SK-N-SH (cell line): ENCODE measurements at regions not wholly inside any gene's neighbourhood (a gene's known extent, or its start where the extent isn't known, plus 50 kb on each side); places are given as distances from the start of the nearest gene placed in this dataset.

Experiments
- CTCF ChIA-PET: fragments of 300-600, 350-600 bp; formaldehyde crosslinking; extraction: SDS; loops from one replicate; lab custom pipeline; 2021; lab: Yijun Ruan, JAX
- POLR2A ChIA-PET: fragments of 350-600 bp; sonication (Branson Sonifier 250); formaldehyde crosslinking; extraction: SDS; loops from one replicate; lab custom pipeline; 2020; ENCODE audit warnings: antibody characterized with exemption, inconsistent platforms; lab: Yijun Ruan, JAX
- DNase-seq: peaks from one replicate; pipeline ENCODE4 v3.0.0; 2012
- H2AFZ ChIP-seq: fragments of 200-600 bp; sonication (generic); 2 replicates; pipeline ENCODE4 v1.8.1; 2016; ENCODE audit warnings: antibody characterized with exemption, mild to moderate bottlenecking, low read depth
- H3F3A ChIP-seq: fragments of 200-600 bp; sonication (generic); replicated peaks from 2 replicates; pipeline ENCODE3; 2016; ENCODE audit warnings: antibody characterized with exemption, mild to moderate bottlenecking; ENCODE audit not compliant: insufficient read depth
- H3K27ac ChIP-seq, 2 experiments: fragments of 200-500 bp in 1 of 2; fragments of 200-600 bp in 1 of 2; sonication (Bioruptor generic) in 1 of 2; sonication (generic), shearing (Covaris generic) in 1 of 2; 2 replicates each; pipeline versions ENCODE4 v1.5.1 to v1.6.1; 2014 to 2016; ENCODE audit warnings: low read depth in 2 of 2, inconsistent platforms in 1 of 2, low read length in 1 of 2, mild to moderate bottlenecking in 1 of 2, mixed read lengths in 1 of 2
- H3K27me3 ChIP-seq: fragments of 200-600 bp; sonication (generic), shearing (Covaris generic); 2 replicates; pipeline ENCODE4 v1.6.1; 2016; ENCODE audit warnings: mixed run types; ENCODE audit not compliant: insufficient read depth
- H3K36me3 ChIP-seq, 2 experiments: fragments of 200-500 bp in 1 of 2; fragments of 200-600 bp in 1 of 2; sonication (Bioruptor generic) in 1 of 2; sonication (generic) in 1 of 2; replicated peaks in 1 of 2; 2 replicates each; pipeline versions ENCODE3 to v1.5.1; 2014 to 2016; ENCODE audit warnings: low read length in 1 of 2, mild to moderate bottlenecking in 1 of 2; ENCODE audit not compliant: insufficient read depth in 2 of 2, control insufficient read depth in 1 of 2
- H3K4me1 ChIP-seq, 2 experiments: fragments of 200-500 bp in 1 of 2; fragments of 200-600 bp in 1 of 2; sonication (Bioruptor generic) in 1 of 2; sonication (generic), shearing (Covaris generic) in 1 of 2; 2 replicates each; pipeline versions ENCODE4 v1.5.1 to v1.6.1; 2014 to 2016; ENCODE audit warnings: low read depth in 1 of 2, low read length in 1 of 2, mixed run types in 1 of 2; ENCODE audit not compliant: insufficient read depth in 2 of 2, control insufficient read depth in 1 of 2
- H3K4me2 ChIP-seq: fragments of 200-600 bp; sonication (generic), shearing (Covaris generic); 2 replicates; pipeline ENCODE4 v1.6.1; 2017; ENCODE audit warnings: mixed run types
- H3K4me3 ChIP-seq, 2 experiments: fragments of 200-500 bp in 1 of 2; fragments of 200-600 bp in 1 of 2; sonication (Bioruptor generic) in 1 of 2; sonication (generic), shearing (Covaris generic) in 1 of 2; 2 replicates each; pipeline versions ENCODE4 v1.5.1 to v1.8.1; 2014 to 2016; ENCODE audit warnings: low read depth in 2 of 2, inconsistent platforms in 1 of 2, low read length in 1 of 2, mild to moderate bottlenecking in 1 of 2, mixed read lengths in 1 of 2, moderate library complexity in 1 of 2
- H3K79me2 ChIP-seq: fragments of 200-600 bp; sonication (generic); 2 replicates; pipeline ENCODE4 v1.8.1; 2017; ENCODE audit warnings: mild to moderate bottlenecking; ENCODE audit not compliant: insufficient read depth
- H3K9ac ChIP-seq: fragments of 200-600 bp; sonication (generic); 2 replicates; pipeline ENCODE4 v1.6.1; 2017; ENCODE audit warnings: mixed run types
- H3K9me2 ChIP-seq: fragments of 200-600 bp; sonication (generic); 2 replicates; pipeline ENCODE4 v1.6.1; 2017; ENCODE audit warnings: mixed run types
- H3K9me3 ChIP-seq: fragments of 200-600 bp; sonication (generic); 2 replicates; pipeline ENCODE4 v1.6.1; 2017; ENCODE audit warnings: mixed run types, mild to moderate bottlenecking, moderate library complexity
- H4K20me1 ChIP-seq: fragments of 200-600 bp; sonication (generic); 2 replicates; pipeline ENCODE4 v1.6.1; 2017; ENCODE audit warnings: mild to moderate bottlenecking, mixed run types; ENCODE audit not compliant: insufficient read depth
- CHD2 ChIP-seq: fragments of 150-350 bp; IDR thresholded peaks from 2 replicates; pipeline ENCODE4 v1.6.1; 2018; ENCODE audit warnings: low read length; ENCODE audit not compliant: partially characterized antibody
- ELF1 ChIP-seq: IDR thresholded peaks from 2 replicates; pipeline ENCODE4 v1.4.0; 2012
- EP300 ChIP-seq, 2 experiments: IDR thresholded peaks; 2 replicates each; pipeline versions ENCODE4 v1.4.0 to v1.6.1; 2012; ENCODE audit warnings: borderline replicate concordance in 1 of 2, low read depth in 1 of 2, low read length in 1 of 2
- EZH2phosphoT487 ChIP-seq: fragments of 200-600 bp; sonication (generic); IDR thresholded peaks from 2 replicates; pipeline ENCODE4 v1.6.1; 2017; ENCODE audit warnings: low read depth, mixed run types, mild to moderate bottlenecking, antibody characterized with exemption, moderate library complexity, borderline replicate concordance
- GATA2 ChIP-seq: sonication (generic); formaldehyde crosslinking; IDR thresholded peaks from 2 replicates; pipeline ENCODE4 v1.5.0; 2020; ENCODE audit warnings: mild to moderate bottlenecking, missing genetic modification reagents
- MAX ChIP-seq: IDR thresholded peaks from 2 replicates; pipeline ENCODE4 v1.4.0; 2012; ENCODE audit warnings: low read depth
- MEF2A ChIP-seq: IDR thresholded peaks from 2 replicates; pipeline ENCODE4 v1.4.0; 2012; ENCODE audit warnings: low read depth, borderline replicate concordance
- MXI1 ChIP-seq: IDR thresholded peaks from 2 replicates; pipeline ENCODE4 v1.6.1; 2012; ENCODE audit warnings: mild to moderate bottlenecking, low read depth, low read length, improper control_type of control experiment
- NFIC ChIP-seq: IDR thresholded peaks from 2 replicates; pipeline ENCODE4 v1.4.0; 2012; ENCODE audit warnings: borderline replicate concordance
- NRF1 ChIP-seq: IDR thresholded peaks from 2 replicates; pipeline ENCODE4 v1.6.1; 2012; ENCODE audit warnings: low read depth, mild to moderate bottlenecking, low read length
- PBX3 ChIP-seq: IDR thresholded peaks from 2 replicates; pipeline ENCODE4; 2012
- RAD21 ChIP-seq: IDR thresholded peaks from 2 replicates; pipeline ENCODE4 v1.6.1; 2012; ENCODE audit warnings: mild to moderate bottlenecking, low read length
- RFX5 ChIP-seq: IDR thresholded peaks from 2 replicates; pipeline ENCODE4 v1.6.1; 2012; ENCODE audit warnings: mild to moderate bottlenecking, improper control_type of control experiment, low read length
- SIN3A ChIP-seq: IDR thresholded peaks from 2 replicates; pipeline ENCODE4 v1.6.1; 2012; ENCODE audit warnings: low read depth, mild to moderate bottlenecking, low read length, moderate library complexity, borderline replicate concordance
- SMC3 ChIP-seq: IDR thresholded peaks from 2 replicates; pipeline ENCODE4 v1.6.1; 2012; ENCODE audit warnings: low read depth, low read length, improper control_type of control experiment
- TEAD4 ChIP-seq: IDR thresholded peaks from 2 replicates; pipeline ENCODE4 v1.4.0; 2012; ENCODE audit warnings: mild to moderate bottlenecking, borderline replicate concordance; ENCODE audit not compliant: insufficient read depth
- ZBTB33 ChIP-seq: IDR thresholded peaks from 2 replicates; pipeline ENCODE4 v1.4.0; 2012; ENCODE audit warnings: low read depth, borderline replicate concordance
- WGBS: methylation state at CpG from one replicate; pipeline ENCODE4 v1.1.6; 2017; ENCODE audit warnings: low lambda C conversion rate; 5-methylcytosine and 5-hydroxymethylcytosine counted together
- TF ChIP-seq, protein P1 (sequence below): IDR thresholded peaks from 2 replicates; pipeline ENCODE4 v1.4.0; 2012; ENCODE audit warnings: low read depth, borderline replicate concordance

DNA sequence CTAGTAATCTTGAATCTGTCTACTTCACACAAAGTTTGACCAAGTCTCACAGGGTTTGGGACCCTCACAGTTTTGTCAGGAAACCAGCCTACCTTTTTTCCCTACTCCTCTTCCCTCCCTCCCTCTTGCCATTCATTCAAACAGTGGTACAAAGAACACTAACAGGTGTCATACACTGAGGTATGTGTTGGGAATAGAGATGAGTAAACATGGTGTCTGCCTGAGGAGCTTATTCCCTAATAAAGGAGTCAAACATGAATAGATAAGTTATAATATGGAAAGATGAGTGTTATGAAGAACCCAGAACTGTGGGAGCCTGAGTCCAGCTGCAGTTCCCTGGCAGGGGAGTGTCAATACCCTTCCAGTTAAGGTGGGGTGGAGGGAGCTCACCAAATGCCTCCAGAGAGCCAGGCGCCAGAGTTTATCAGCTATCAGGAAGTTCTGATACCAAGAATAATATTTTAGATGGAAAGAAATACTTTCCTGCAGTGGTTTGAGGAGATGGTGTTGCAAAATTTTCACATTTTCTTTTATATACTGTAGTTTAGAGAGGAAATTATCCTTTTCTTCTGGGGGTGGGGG is 183.4 kb upstream of the NR3C1 start:
- H3K4me2 ChIP-seq = no peak overlapping the region
- no peak overlapping the region for H3K4me3 ChIP-seq
- H3K9ac ChIP-seq = no peak overlapping the region
- no peaks in the 10 kb centered on the region for H3F3A ChIP-seq
- H3K4me1 ChIP-seq = no peaks in the 10 kb centered on the region
- no peak overlapping the region for H2AFZ ChIP-seq
- no peaks in the 10 kb centered on the region for H3K79me2 ChIP-seq
- no peaks in the 10 kb centered on the region for H3K9me3 ChIP-seq
- no peaks in the 10 kb centered on the region for H3K36me3 ChIP-seq
- ChIA-PET POLR2A (no interaction called here), CTCF (interaction anchor here (0.6 to 1.6 kb wide), 2 partner anchors 21 to 644 kb away, joined by 3 to 4 read pairs; no protein-coding TSS in a partner anchor)
- no peaks in the 10 kb centered on the region for H3K27me3 ChIP-seq
- H3K9me2 ChIP-seq = no peaks in the 10 kb centered on the region
- 91% methylated on average over 1 of the region's 1 CpG for WGBS
- no peak for DNase-seq
- no peak overlapping the region for H3K27ac ChIP-seq
- no peaks in the 10 kb centered on the region for H4K20me1 ChIP-seq
- TF ChIP-seq NFIC (no peak), EZH2phosphoT487 (no peak), MAX (no peak), GATA2 (CRISPR knock-in tag) (no peak), RFX5 (no peak), PBX3 (no peak), CHD2 (no peak), SMC3 (no peak), NRF1 (no peak), RAD21 (no peak), ELF1 (no peak), MXI1 (no peak), MEF2A (no peak)
- TF ChIP-seq, protein P1, sequence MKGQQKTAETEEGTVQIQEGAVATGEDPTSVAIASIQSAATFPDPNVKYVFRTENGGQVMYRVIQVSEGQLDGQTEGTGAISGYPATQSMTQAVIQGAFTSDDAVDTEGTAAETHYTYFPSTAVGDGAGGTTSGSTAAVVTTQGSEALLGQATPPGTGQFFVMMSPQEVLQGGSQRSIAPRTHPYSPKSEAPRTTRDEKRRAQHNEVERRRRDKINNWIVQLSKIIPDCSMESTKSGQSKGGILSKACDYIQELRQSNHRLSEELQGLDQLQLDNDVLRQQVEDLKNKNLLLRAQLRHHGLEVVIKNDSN = no peak

DNA sequence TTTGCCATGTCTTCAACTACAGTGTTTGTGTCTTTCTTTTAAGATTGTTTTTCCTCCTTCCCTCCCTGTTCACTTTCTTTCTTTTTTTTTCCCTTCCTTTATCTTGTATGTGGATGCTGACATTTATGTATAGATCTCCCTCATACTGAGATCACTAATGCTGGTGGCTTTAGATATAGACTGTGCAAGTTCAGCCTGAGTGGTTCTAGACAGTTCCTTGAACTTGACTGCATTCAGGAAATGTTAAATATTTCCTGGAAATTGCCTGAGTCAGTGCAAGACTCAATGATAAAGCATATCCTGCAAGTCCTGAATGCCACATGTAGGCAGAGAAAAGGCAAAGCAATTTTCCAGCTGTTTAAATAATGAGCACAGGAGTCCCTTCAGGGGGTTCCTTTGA is 182.5 kb upstream of the NR3C1 start:
- ChIA-PET CTCF (interaction anchor here (1.6 kb wide), 1 partner anchor 20 kb away, joined by 4 read pairs; no protein-coding TSS in a partner anchor), POLR2A (no interaction called here)
- Histone ChIP-seq H4K20me1 (no peaks in the 10 kb centered on the region), H3K27me3 (no peaks in the 10 kb centered on the region), H3K4me2 (no peak overlapping the region), H3K4me3 (no peak overlapping the region), H3K9me3 (no peaks in the 10 kb centered on the region), H3K9ac (no peak overlapping the region), H3K36me3 (no peaks in the 10 kb centered on the region), H3K9me2 (no peaks in the 10 kb centered on the region), H3K4me1 (no peaks in the 10 kb centered on the region), H3F3A (no peaks in the 10 kb centered on the region), H3K27ac (no peak overlapping the region), H3K79me2 (no peaks in the 10 kb centered on the region), H2AFZ (no peak overlapping the region)
- TF ChIP-seq RFX5 = no peak
- TF ChIP-seq SIN3A = no peak
- TF ChIP-seq SMC3 = no peak
- no peak for TF ChIP-seq NFIC
- TF ChIP-seq EP300 (IDR thresholded peaks at IDR 0.05; ENCODE audit: borderline replicate concordance in 1 of 2, low read depth in 1 of 2, low read length in 1 of 2) = no peak
- no peak for TF ChIP-seq TEAD4
- no peak for TF ChIP-seq ZBTB33
- no peak for TF ChIP-seq MAX
- no peak for DNase-seq
